SK-N-SH (cell line): ENCODE measurements at regions not wholly inside any gene's neighbourhood (a gene's known extent, or its start where the extent isn't known, plus 50 kb on each side); places are given as distances from the start of the nearest gene placed in this dataset.

Source experiments
- CTCF ChIA-PET: fragments of 300-600, 350-600 bp; formaldehyde crosslinking; extraction: SDS; loops from one replicate; lab custom pipeline; 2021; lab: Yijun Ruan, JAX
- POLR2A ChIA-PET: fragments of 350-600 bp; sonication (Branson Sonifier 250); formaldehyde crosslinking; extraction: SDS; loops from one replicate; lab custom pipeline; 2020; ENCODE audit warnings: antibody characterized with exemption, inconsistent platforms; lab: Yijun Ruan, JAX
- DNase-seq: peaks from one replicate; pipeline ENCODE4 v3.0.0; 2012
- H2AFZ ChIP-seq: fragments of 200-600 bp; sonication (generic); 2 replicates; pipeline ENCODE4 v1.8.1; 2016; ENCODE audit warnings: antibody characterized with exemption, mild to moderate bottlenecking, low read depth
- H3F3A ChIP-seq: fragments of 200-600 bp; sonication (generic); replicated peaks from 2 replicates; pipeline ENCODE3; 2016; ENCODE audit warnings: antibody characterized with exemption, mild to moderate bottlenecking; ENCODE audit not compliant: insufficient read depth
- H3K27ac ChIP-seq, 2 experiments: fragments of 200-500 bp in 1 of 2; fragments of 200-600 bp in 1 of 2; sonication (Bioruptor generic) in 1 of 2; sonication (generic), shearing (Covaris generic) in 1 of 2; 2 replicates each; pipeline versions ENCODE4 v1.5.1 to v1.6.1; 2014 to 2016; ENCODE audit warnings: low read depth in 2 of 2, inconsistent platforms in 1 of 2, low read length in 1 of 2, mild to moderate bottlenecking in 1 of 2, mixed read lengths in 1 of 2
- H3K27me3 ChIP-seq: fragments of 200-600 bp; sonication (generic), shearing (Covaris generic); 2 replicates; pipeline ENCODE4 v1.6.1; 2016; ENCODE audit warnings: mixed run types; ENCODE audit not compliant: insufficient read depth
- H3K36me3 ChIP-seq, 2 experiments: fragments of 200-500 bp in 1 of 2; fragments of 200-600 bp in 1 of 2; sonication (Bioruptor generic) in 1 of 2; sonication (generic) in 1 of 2; replicated peaks in 1 of 2; 2 replicates each; pipeline versions ENCODE3 to v1.5.1; 2014 to 2016; ENCODE audit warnings: low read length in 1 of 2, mild to moderate bottlenecking in 1 of 2; ENCODE audit not compliant: insufficient read depth in 2 of 2, control insufficient read depth in 1 of 2
- H3K4me1 ChIP-seq, 2 experiments: fragments of 200-500 bp in 1 of 2; fragments of 200-600 bp in 1 of 2; sonication (Bioruptor generic) in 1 of 2; sonication (generic), shearing (Covaris generic) in 1 of 2; 2 replicates each; pipeline versions ENCODE4 v1.5.1 to v1.6.1; 2014 to 2016; ENCODE audit warnings: low read depth in 1 of 2, low read length in 1 of 2, mixed run types in 1 of 2; ENCODE audit not compliant: insufficient read depth in 2 of 2, control insufficient read depth in 1 of 2
- H3K4me2 ChIP-seq: fragments of 200-600 bp; sonication (generic), shearing (Covaris generic); 2 replicates; pipeline ENCODE4 v1.6.1; 2017; ENCODE audit warnings: mixed run types
- H3K4me3 ChIP-seq, 2 experiments: fragments of 200-500 bp in 1 of 2; fragments of 200-600 bp in 1 of 2; sonication (Bioruptor generic) in 1 of 2; sonication (generic), shearing (Covaris generic) in 1 of 2; 2 replicates each; pipeline versions ENCODE4 v1.5.1 to v1.8.1; 2014 to 2016; ENCODE audit warnings: low read depth in 2 of 2, inconsistent platforms in 1 of 2, low read length in 1 of 2, mild to moderate bottlenecking in 1 of 2, mixed read lengths in 1 of 2, moderate library complexity in 1 of 2
- H3K79me2 ChIP-seq: fragments of 200-600 bp; sonication (generic); 2 replicates; pipeline ENCODE4 v1.8.1; 2017; ENCODE audit warnings: mild to moderate bottlenecking; ENCODE audit not compliant: insufficient read depth
- H3K9ac ChIP-seq: fragments of 200-600 bp; sonication (generic); 2 replicates; pipeline ENCODE4 v1.6.1; 2017; ENCODE audit warnings: mixed run types
- H3K9me2 ChIP-seq: fragments of 200-600 bp; sonication (generic); 2 replicates; pipeline ENCODE4 v1.6.1; 2017; ENCODE audit warnings: mixed run types
- H3K9me3 ChIP-seq: fragments of 200-600 bp; sonication (generic); 2 replicates; pipeline ENCODE4 v1.6.1; 2017; ENCODE audit warnings: mixed run types, mild to moderate bottlenecking, moderate library complexity
- H4K20me1 ChIP-seq: fragments of 200-600 bp; sonication (generic); 2 replicates; pipeline ENCODE4 v1.6.1; 2017; ENCODE audit warnings: mild to moderate bottlenecking, mixed run types; ENCODE audit not compliant: insufficient read depth
- CHD2 ChIP-seq: fragments of 150-350 bp; IDR thresholded peaks from 2 replicates; pipeline ENCODE4 v1.6.1; 2018; ENCODE audit warnings: low read length; ENCODE audit not compliant: partially characterized antibody
- ELF1 ChIP-seq: IDR thresholded peaks from 2 replicates; pipeline ENCODE4 v1.4.0; 2012
- EP300 ChIP-seq, 2 experiments: IDR thresholded peaks; 2 replicates each; pipeline versions ENCODE4 v1.4.0 to v1.6.1; 2012; ENCODE audit warnings: borderline replicate concordance in 1 of 2, low read depth in 1 of 2, low read length in 1 of 2
- EZH2phosphoT487 ChIP-seq: fragments of 200-600 bp; sonication (generic); IDR thresholded peaks from 2 replicates; pipeline ENCODE4 v1.6.1; 2017; ENCODE audit warnings: low read depth, mixed run types, mild to moderate bottlenecking, antibody characterized with exemption, moderate library complexity, borderline replicate concordance
- FOXJ3 ChIP-seq: sonication (generic); formaldehyde crosslinking; IDR thresholded peaks from 2 replicates; pipeline ENCODE4 v1.5.1; 2020; ENCODE audit warnings: mild to moderate bottlenecking, missing genetic modification reagents
- FOXM1 ChIP-seq: IDR thresholded peaks from 2 replicates; pipeline ENCODE4 v1.4.0; 2012; ENCODE audit warnings: low read depth, mild to moderate bottlenecking
- GATA2 ChIP-seq: sonication (generic); formaldehyde crosslinking; IDR thresholded peaks from 2 replicates; pipeline ENCODE4 v1.5.0; 2020; ENCODE audit warnings: mild to moderate bottlenecking, missing genetic modification reagents
- MEF2A ChIP-seq: IDR thresholded peaks from 2 replicates; pipeline ENCODE4 v1.4.0; 2012; ENCODE audit warnings: low read depth, borderline replicate concordance
- MXI1 ChIP-seq: IDR thresholded peaks from 2 replicates; pipeline ENCODE4 v1.6.1; 2012; ENCODE audit warnings: mild to moderate bottlenecking, low read depth, low read length, improper control_type of control experiment
- RAD21 ChIP-seq: IDR thresholded peaks from 2 replicates; pipeline ENCODE4 v1.6.1; 2012; ENCODE audit warnings: mild to moderate bottlenecking, low read length
- REST ChIP-seq: IDR thresholded peaks from 2 replicates; pipeline ENCODE4 v1.6.1; 2012; ENCODE audit warnings: mild to moderate bottlenecking, low read depth, low read length, moderate library complexity
- RFX5 ChIP-seq: IDR thresholded peaks from 2 replicates; pipeline ENCODE4 v1.6.1; 2012; ENCODE audit warnings: mild to moderate bottlenecking, improper control_type of control experiment, low read length
- SMC3 ChIP-seq: IDR thresholded peaks from 2 replicates; pipeline ENCODE4 v1.6.1; 2012; ENCODE audit warnings: low read depth, low read length, improper control_type of control experiment
- TEAD4 ChIP-seq: IDR thresholded peaks from 2 replicates; pipeline ENCODE4 v1.4.0; 2012; ENCODE audit warnings: mild to moderate bottlenecking, borderline replicate concordance; ENCODE audit not compliant: insufficient read depth
- USF2 ChIP-seq: fragments of 150-350 bp; IDR thresholded peaks from 2 replicates; pipeline ENCODE4 v1.6.1; 2017; ENCODE audit warnings: antibody characterized with exemption, low read length, low read depth, borderline replicate concordance
- ZBTB33 ChIP-seq: IDR thresholded peaks from 2 replicates; pipeline ENCODE4 v1.4.0; 2012; ENCODE audit warnings: low read depth, borderline replicate concordance
- WGBS: methylation state at CpG from one replicate; pipeline ENCODE4 v1.1.6; 2017; ENCODE audit warnings: low lambda C conversion rate; 5-methylcytosine and 5-hydroxymethylcytosine counted together

- TF ChIP-seq REST (no peak), ELF1 (no peak)
- CTCF ChIA-PET: interaction anchor here (0.6 to 0.8 kb wide), 2 partner anchors 12 to 150 kb away, joined by 3 read pairs; no protein-coding TSS in a partner anchor
- Histone ChIP-seq H2AFZ (no peak overlapping the region), H3K4me2 (no peak overlapping the region), H3K4me3 (no peak overlapping the region), H3K9me3 (peaks cover 3% of the 10 kb centered on the region; the same call in 1 of the 2 replicates), H4K20me1 (no peaks in the 10 kb centered on the region), H3K36me3 (no peaks in the 10 kb centered on the region), H3F3A (no peaks in the 10 kb centered on the region), H3K9me2 (no peaks in the 10 kb centered on the region), H3K4me1 (no peaks in the 10 kb centered on the region), H3K27ac (no peak overlapping the region), H3K27me3 (no peaks in the 10 kb centered on the region), H3K79me2 (no peaks in the 10 kb centered on the region), H3K9ac (no peak overlapping the region)
- POLR2A ChIA-PET: no interaction called here
- 4% methylated on average over 1 of the region's 1 CpG for WGBS
- no peak for DNase-seq
Observed at GRCh38 chr2:4217737-4218136, 514.4 kb downstream of the DCDC2C start.

GRCh38 chr2:4219101-4219500, 515.7 kb downstream of the DCDC2C start:
- H3K36me3 ChIP-seq: no peaks in the 10 kb centered on the region
- no peaks in the 10 kb centered on the region for H3F3A ChIP-seq
- no peak overlapping the region for H3K4me2 ChIP-seq
- no peaks in the 10 kb centered on the region for H3K9me2 ChIP-seq
- H3K27me3 ChIP-seq: no peaks in the 10 kb centered on the region
- no peak overlapping the region for H3K9ac ChIP-seq
- no peaks in the 10 kb centered on the region for H3K79me2 ChIP-seq
- no peaks in the 10 kb centered on the region for H3K9me3 ChIP-seq
- CTCF ChIA-PET: no interaction called here
- POLR2A ChIA-PET: no interaction called here
- no peak overlapping the region for H3K4me3 ChIP-seq
- WGBS: 20% methylated on average over 1 of the region's 1 CpG
- H3K4me1 ChIP-seq: no peaks in the 10 kb centered on the region
- no peak for DNase-seq
- H4K20me1 ChIP-seq: no peaks in the 10 kb centered on the region
- H3K27ac ChIP-seq: no peak overlapping the region
- H2AFZ ChIP-seq: no peak overlapping the region
- TF ChIP-seq FOXM1: no peak
- TF ChIP-seq EP300 (IDR thresholded peaks at IDR 0.05; ENCODE audit: borderline replicate concordance in 1 of 2, low read depth in 1 of 2, low read length in 1 of 2): no peak
- TF ChIP-seq ZBTB33: no peak
- no peak for TF ChIP-seq CHD2
- TF ChIP-seq USF2: no peak
- TF ChIP-seq MXI1: no peak
- TF ChIP-seq MEF2A: no peak
- TF ChIP-seq EZH2phosphoT487: no peak
- TF ChIP-seq GATA2: no peak
- no peak for TF ChIP-seq TEAD4
- no peak for TF ChIP-seq RFX5
- TF ChIP-seq REST: no peak
- no peak for TF ChIP-seq SMC3
- no peak for TF ChIP-seq FOXJ3
- no peak for TF ChIP-seq RAD21
